AG20443 (cell line): ENCODE measurements at regions not wholly inside any gene's neighbourhood (a gene's known extent, or its start where the extent isn't known, plus 50 kb on each side); places are given as distances from the start of the nearest gene placed in this dataset.

Experiments used
- DNase-seq: peaks from one replicate; pipeline ENCODE4 v3.0.0; 2012; ENCODE audit warnings: low spot score, mixed read lengths

GRCh38 chr18:51399491-51400122 lies 202.1 kb upstream of the MEX3C start:
- DNase-seq, result no peak

- no peak for DNase-seq
Observed at GRCh38 chr18:51400721-51401120, 203.2 kb upstream of the MEX3C start.

GRCh38 chr18:51401912-51402311 lies 204.4 kb upstream of the MEX3C start:
- no peak for DNase-seq

GRCh38 chr18:51404620-51405019 lies 207.1 kb upstream of the MEX3C start:
- DNase-seq, result no peak

GRCh38 chr18:51405683-51406477 lies 208.4 kb upstream of the MEX3C start:
- DNase-seq, result no peak

GRCh38 chr18:51417643-51418483 lies 220.4 kb upstream of the MEX3C start:
- no peak for DNase-seq

GRCh38 chr18:51425475-51425874 lies 228.0 kb upstream of the MEX3C start:
- DNase-seq, result no peak

GRCh38 chr18:51425889-51426288 lies 228.4 kb upstream of the MEX3C start:
- DNase-seq, result no peak

GRCh38 chr18:51426996-51427395 lies 229.5 kb upstream of the MEX3C start:
- DNase-seq, result no peak

- no peak for DNase-seq
Observed at GRCh38 chr18:51429644-51430043, 232.2 kb upstream of the MEX3C start.

- DNase-seq, result no peak
Observed at GRCh38 chr18:51430538-51430937, 233.1 kb upstream of the MEX3C start.

- no peak for DNase-seq
Observed at GRCh38 chr18:51433296-51433695, 235.8 kb upstream of the MEX3C start.

GRCh38 chr18:51433881-51434280 lies 236.4 kb upstream of the MEX3C start:
- no peak for DNase-seq

- DNase-seq, result no peak
Observed at GRCh38 chr18:51437280-51438271, 240.1 kb upstream of the MEX3C start.

GRCh38 chr18:51438797-51439350 lies 241.4 kb upstream of the MEX3C start:
- DNase-seq, result no peak

- no peak for DNase-seq
Observed at GRCh38 chr18:51442012-51442411, 244.5 kb upstream of the MEX3C start.

- DNase-seq, result no peak
Observed at GRCh38 chr18:51446571-51447210, 249.2 kb upstream of the MEX3C start.

- no peak for DNase-seq
Observed at GRCh38 chr18:51447351-51448342, 250.2 kb upstream of the MEX3C start.

- DNase-seq, result no peak
Observed at GRCh38 chr18:51448949-51449348, 251.5 kb upstream of the MEX3C start.
